HEK293 (cell line): ENCODE measurements at regions not wholly inside any gene's neighbourhood (a gene's known extent, or its start where the extent isn't known, plus 50 kb on each side); places are given as distances from the start of the nearest gene placed in this dataset.

Experiments
- CTCF ChIA-PET: fragments of 350-600 bp; formaldehyde crosslinking; extraction: SDS; loops from one replicate; lab custom pipeline; 2021; ENCODE audit warnings: antibody characterized with exemption; lab: Yijun Ruan, JAX
- POLR2A ChIA-PET: fragments of 300-600 bp; formaldehyde crosslinking; extraction: SDS; loops from one replicate; lab custom pipeline; 2020; ENCODE audit warnings: antibody characterized with exemption, inconsistent platforms; lab: Yijun Ruan, JAX
- H3K27ac ChIP-seq: fragments of 200-500 bp; sonication (Bioruptor generic); 2 replicates; pipeline ENCODE4 v1.5.1; 2014; ENCODE audit warnings: low read depth, low read length, control low read depth, inconsistent platforms; ENCODE audit errors: extremely low read depth
- H3K36me3 ChIP-seq, 2 experiments: fragments of 200-500 bp in 1 of 2; sonication (Bioruptor generic) in 1 of 2; 1 replicate in 1 of 2; 2 replicates in 1 of 2; pipeline ENCODE4 v1.5.1; 2014 to 2017; ENCODE audit warnings: inconsistent platforms in 2 of 2, low read length in 2 of 2; ENCODE audit not compliant: control insufficient read depth in 2 of 2, insufficient read depth in 1 of 2
- H3K4me1 ChIP-seq: fragments of 200-500 bp; sonication (Bioruptor generic); 2 replicates; pipeline ENCODE4 v1.5.1; 2014; ENCODE audit warnings: mild to moderate bottlenecking, low read length, inconsistent platforms; ENCODE audit not compliant: control insufficient read depth, insufficient read depth
- H3K4me3 ChIP-seq: 2 replicates; pipeline ENCODE4 v1.5.1; 2011; ENCODE audit warnings: low read depth, mild to moderate bottlenecking, control low read depth, low read length, moderate library complexity
- H3K9me3 ChIP-seq: fragments of 200-500 bp; sonication (Bioruptor generic); 2 replicates; pipeline ENCODE4 v1.5.1; 2014; ENCODE audit warnings: low read depth, low read length, inconsistent platforms; ENCODE audit not compliant: control insufficient read depth, insufficient read depth
- EGR2 ChIP-seq: fragments of 450-650 bp; formaldehyde crosslinking; IDR thresholded peaks from 2 replicates; pipeline ENCODE4 v1.5.1; 2016; ENCODE audit warnings: low read depth, missing biosample characterization, missing genetic modification characterization
- KLF1 ChIP-seq: fragments of 450-650 bp; formaldehyde crosslinking; IDR thresholded peaks from 2 replicates; pipeline ENCODE4 v1.5.1; 2016; ENCODE audit warnings: missing biosample characterization, missing genetic modification characterization
- KLF9 ChIP-seq: fragments of 450-650 bp; formaldehyde crosslinking; IDR thresholded peaks from 2 replicates; pipeline ENCODE4 v1.5.1; 2016; ENCODE audit warnings: missing biosample characterization, missing genetic modification characterization, low read depth
- MEIS1 ChIP-seq: sonication (generic); formaldehyde crosslinking; IDR thresholded peaks from 2 replicates; pipeline ENCODE4 v1.8.1; 2022; ENCODE audit warnings: missing genetic modification reagents, mild to moderate bottlenecking, borderline replicate concordance
- OVOL3 ChIP-seq: fragments of 450-650 bp; formaldehyde crosslinking; IDR thresholded peaks from 2 replicates; pipeline ENCODE4 v1.5.1; 2016; ENCODE audit warnings: missing biosample characterization, missing genetic modification characterization
- PRDM6 ChIP-seq: fragments of 450-650 bp; formaldehyde crosslinking; IDR thresholded peaks from 2 replicates; pipeline ENCODE4 v1.5.1; 2017; ENCODE audit warnings: missing biosample characterization, missing genetic modification characterization
- SALL2 ChIP-seq: fragments of 450-650 bp; formaldehyde crosslinking; IDR thresholded peaks from 2 replicates; pipeline ENCODE4 v1.5.0; 2017; ENCODE audit warnings: missing biosample characterization, mild to moderate bottlenecking, missing genetic modification characterization, borderline replicate concordance
- SCRT2 ChIP-seq: fragments of 450-650 bp; formaldehyde crosslinking; IDR thresholded peaks from 2 replicates; pipeline ENCODE4 v1.5.1; 2016; ENCODE audit warnings: missing biosample characterization, missing genetic modification characterization
- WT1 ChIP-seq: fragments of 450-650 bp; formaldehyde crosslinking; IDR thresholded peaks from 2 replicates; pipeline ENCODE4 v1.5.1; 2016; ENCODE audit warnings: missing biosample characterization, missing genetic modification characterization
- YY2 ChIP-seq: fragments of 450-650 bp; formaldehyde crosslinking; IDR thresholded peaks from 2 replicates; pipeline ENCODE4 v1.5.1; 2016; ENCODE audit warnings: missing biosample characterization, missing genetic modification characterization
- ZBTB21 ChIP-seq: fragments of 450-650 bp; formaldehyde crosslinking; IDR thresholded peaks from 2 replicates; pipeline ENCODE4 v1.5.1; 2017; ENCODE audit warnings: missing biosample characterization, missing genetic modification characterization
- ZBTB8A ChIP-seq: fragments of 450-650 bp; formaldehyde crosslinking; IDR thresholded peaks from 2 replicates; pipeline ENCODE4 v1.5.1; 2016; ENCODE audit warnings: missing biosample characterization, missing genetic modification characterization
- ZFP3 ChIP-seq: fragments of 450-650 bp; formaldehyde crosslinking; IDR thresholded peaks from 2 replicates; pipeline ENCODE4 v1.5.1; 2016; ENCODE audit warnings: low read depth, missing biosample characterization, missing genetic modification characterization
- ZIC2 ChIP-seq: fragments of 450-650 bp; formaldehyde crosslinking; IDR thresholded peaks from 2 replicates; pipeline ENCODE4 v1.5.1; 2016; ENCODE audit warnings: missing biosample characterization, missing genetic modification characterization
- ZNF146 ChIP-seq: fragments of 450-650 bp; formaldehyde crosslinking; IDR thresholded peaks from 2 replicates; pipeline ENCODE4 v1.5.1; 2016; ENCODE audit warnings: missing biosample characterization, missing genetic modification characterization
- ZNF175 ChIP-seq: fragments of 450-650 bp; formaldehyde crosslinking; IDR thresholded peaks from 2 replicates; pipeline ENCODE4 v1.5.1; 2016; ENCODE audit warnings: missing biosample characterization, missing genetic modification characterization
- ZNF18 ChIP-seq: fragments of 450-650 bp; formaldehyde crosslinking; IDR thresholded peaks from 2 replicates; pipeline ENCODE4 v1.5.1; 2016; ENCODE audit warnings: missing biosample characterization, missing genetic modification characterization
- ZNF302 ChIP-seq: fragments of 450-650 bp; formaldehyde crosslinking; IDR thresholded peaks from 2 replicates; pipeline ENCODE4 v1.5.1; 2016; ENCODE audit warnings: missing biosample characterization, missing genetic modification characterization, low read depth
- ZNF354C ChIP-seq: fragments of 450-650 bp; formaldehyde crosslinking; IDR thresholded peaks from 2 replicates; pipeline ENCODE4 v1.5.1; 2016; ENCODE audit warnings: missing biosample characterization, missing genetic modification characterization, low read depth, borderline replicate concordance
- ZNF423 ChIP-seq: fragments of 450-650 bp; formaldehyde crosslinking; IDR thresholded peaks from 2 replicates; pipeline ENCODE4 v1.5.1; 2016; ENCODE audit warnings: missing biosample characterization, missing genetic modification characterization
- ZNF513 ChIP-seq: fragments of 450-650 bp; IDR thresholded peaks from 2 replicates; pipeline ENCODE4 v1.5.1; 2018; ENCODE audit warnings: missing biosample characterization, missing genetic modification characterization
- ZNF580 ChIP-seq: fragments of 450-650 bp; formaldehyde crosslinking; IDR thresholded peaks from 2 replicates; pipeline ENCODE4 v1.5.1; 2016; ENCODE audit warnings: missing biosample characterization, missing genetic modification characterization
- ZNF610 ChIP-seq: fragments of 450-650 bp; formaldehyde crosslinking; IDR thresholded peaks from 2 replicates; pipeline ENCODE4 v1.5.1; 2016; ENCODE audit warnings: missing biosample characterization, missing genetic modification characterization, borderline replicate concordance
- ZNF621 ChIP-seq: fragments of 450-650 bp; formaldehyde crosslinking; IDR thresholded peaks from 2 replicates; pipeline ENCODE4 v1.5.1; 2017; ENCODE audit warnings: missing biosample characterization, missing genetic modification characterization
- ZNF623 ChIP-seq: fragments of 450-650 bp; formaldehyde crosslinking; IDR thresholded peaks from 2 replicates; pipeline ENCODE4 v1.5.1; 2016; ENCODE audit warnings: missing biosample characterization, missing genetic modification characterization
- ZNF658 ChIP-seq: fragments of 450-650 bp; formaldehyde crosslinking; IDR thresholded peaks from 2 replicates; pipeline ENCODE4; 2016; ENCODE audit warnings: missing biosample characterization, missing genetic modification characterization
- ZNF776 ChIP-seq: fragments of 450-650 bp; formaldehyde crosslinking; IDR thresholded peaks from 2 replicates; pipeline ENCODE4 v1.5.0; 2017; ENCODE audit warnings: missing biosample characterization, missing genetic modification characterization, borderline replicate concordance
- ZSCAN23 ChIP-seq: fragments of 450-650 bp; formaldehyde crosslinking; IDR thresholded peaks from 2 replicates; pipeline ENCODE4 v1.5.1; 2016; ENCODE audit warnings: missing biosample characterization, missing genetic modification characterization
- ZXDB ChIP-seq: fragments of 450-650 bp; formaldehyde crosslinking; IDR thresholded peaks from 2 replicates; pipeline ENCODE4 v1.5.1; 2016; ENCODE audit warnings: missing biosample characterization, missing genetic modification characterization

GRCh38 chr5:28009576-28009975 is 971.2 kb upstream of the CDH9 start:
- Histone ChIP-seq H3K36me3 (no peaks in the 10 kb centered on the region), H3K27ac (no peak overlapping the region), H3K4me1 (no peaks in the 10 kb centered on the region; the same call in 1 of the 2 replicates), H3K4me3 (no peak overlapping the region), H3K9me3 (no peaks in the 10 kb centered on the region)
- no peak for TF ChIP-seq PRDM6 (tag by site-specific recombination)
- TF ChIP-seq ZIC2 (tag by site-specific recombination) = no peak
- TF ChIP-seq ZNF354C (tag by site-specific recombination) = no peak
- TF ChIP-seq KLF1 (tag by site-specific recombination) = no peak
- TF ChIP-seq ZBTB8A = no peak
- TF ChIP-seq ZBTB21 (tag by site-specific recombination) = no peak
- TF ChIP-seq ZNF302 (tag by site-specific recombination) = no peak
- TF ChIP-seq ZNF580 = no peak
- no peak for TF ChIP-seq KLF9
- TF ChIP-seq ZXDB = no peak
- TF ChIP-seq ZNF610 (tag by site-specific recombination) = no peak
- no peak for TF ChIP-seq EGR2
- no peak for TF ChIP-seq MEIS1
- no peak for TF ChIP-seq ZNF513
- TF ChIP-seq SCRT2 (tag by site-specific recombination) = no peak
- no peak for TF ChIP-seq OVOL3 (tag by site-specific recombination)
- no peak for TF ChIP-seq ZFP3 (tag by site-specific recombination)
- no peak for TF ChIP-seq SALL2 (tag by site-specific recombination)
- TF ChIP-seq ZNF621 (tag by site-specific recombination) = no peak
- no peak for TF ChIP-seq YY2 (tag by site-specific recombination)
- ChIA-PET CTCF (no interaction called here), POLR2A (no interaction called here)

- CTCF ChIA-PET = no interaction called here
- H3K4me3 ChIP-seq = no peak overlapping the region
- H3K27ac ChIP-seq = no peak overlapping the region
Measured at GRCh38 chr5:27996665-27997064, 958.3 kb upstream of the CDH9 start.

More at GRCh38 chr5:27996665-27997064, 958.3 kb upstream of the CDH9 start:
- H3K36me3 ChIP-seq = no peaks in the 10 kb centered on the region
- no peaks in the 10 kb centered on the region for H3K9me3 ChIP-seq
- TF ChIP-seq WT1 (tag by site-specific recombination) (no peak), PRDM6 (tag by site-specific recombination) (no peak), ZNF776 (tag by site-specific recombination) (no peak), ZNF658 (tag by site-specific recombination) (no peak), ZNF423 (tag by site-specific recombination) (no peak), ZNF18 (tag by site-specific recombination) (no peak), ZNF623 (tag by site-specific recombination) (no peak), ZNF175 (no peak), ZSCAN23 (tag by site-specific recombination) (no peak), ZNF146 (tag by site-specific recombination) (no peak)
- POLR2A ChIA-PET = no interaction called here
- no peaks in the 10 kb centered on the region for H3K4me1 ChIP-seq
